ENCODE measurements at regions not wholly inside any gene's neighbourhood (a gene's known extent, or its start where the extent isn't known, plus 50 kb on each side); places are given as distances from the start of the nearest gene placed in this dataset.

DNA sequence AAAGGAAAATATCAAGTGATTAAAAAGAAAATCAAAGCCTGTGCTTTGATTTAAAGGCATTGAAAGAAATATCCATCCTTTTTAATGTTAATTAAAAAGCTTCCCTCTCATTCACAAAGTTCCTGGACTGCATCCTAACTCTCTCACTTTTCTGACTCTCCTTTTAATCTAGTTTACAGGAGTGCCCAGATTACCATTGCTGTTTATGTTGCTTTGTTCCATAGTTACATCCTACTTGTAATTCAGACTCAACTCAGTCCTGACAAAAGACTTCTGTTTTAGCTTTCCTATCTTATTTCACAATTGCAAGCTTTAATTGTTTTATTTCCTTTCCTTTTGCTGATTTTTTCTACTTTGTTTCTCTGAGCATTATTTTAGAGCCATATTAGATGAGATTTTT is 160.7 kb upstream of the DTNA start:
- TF ChIP-seq, protein P1, sequence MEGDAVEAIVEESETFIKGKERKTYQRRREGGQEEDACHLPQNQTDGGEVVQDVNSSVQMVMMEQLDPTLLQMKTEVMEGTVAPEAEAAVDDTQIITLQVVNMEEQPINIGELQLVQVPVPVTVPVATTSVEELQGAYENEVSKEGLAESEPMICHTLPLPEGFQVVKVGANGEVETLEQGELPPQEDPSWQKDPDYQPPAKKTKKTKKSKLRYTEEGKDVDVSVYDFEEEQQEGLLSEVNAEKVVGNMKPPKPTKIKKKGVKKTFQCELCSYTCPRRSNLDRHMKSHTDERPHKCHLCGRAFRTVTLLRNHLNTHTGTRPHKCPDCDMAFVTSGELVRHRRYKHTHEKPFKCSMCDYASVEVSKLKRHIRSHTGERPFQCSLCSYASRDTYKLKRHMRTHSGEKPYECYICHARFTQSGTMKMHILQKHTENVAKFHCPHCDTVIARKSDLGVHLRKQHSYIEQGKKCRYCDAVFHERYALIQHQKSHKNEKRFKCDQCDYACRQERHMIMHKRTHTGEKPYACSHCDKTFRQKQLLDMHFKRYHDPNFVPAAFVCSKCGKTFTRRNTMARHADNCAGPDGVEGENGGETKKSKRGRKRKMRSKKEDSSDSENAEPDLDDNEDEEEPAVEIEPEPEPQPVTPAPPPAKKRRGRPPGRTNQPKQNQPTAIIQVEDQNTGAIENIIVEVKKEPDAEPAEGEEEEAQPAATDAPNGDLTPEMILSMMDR (IDR thresholded peaks at IDR 0.05; ENCODE audit: insufficient read depth, low read depth, low read length, missing control alignments): no peak
- no peak overlapping the region for H3K4me3 ChIP-seq (ENCODE audit: low read depth, low read length)
- no peak for DNase-seq (ENCODE audit: low read depth)

DNA sequence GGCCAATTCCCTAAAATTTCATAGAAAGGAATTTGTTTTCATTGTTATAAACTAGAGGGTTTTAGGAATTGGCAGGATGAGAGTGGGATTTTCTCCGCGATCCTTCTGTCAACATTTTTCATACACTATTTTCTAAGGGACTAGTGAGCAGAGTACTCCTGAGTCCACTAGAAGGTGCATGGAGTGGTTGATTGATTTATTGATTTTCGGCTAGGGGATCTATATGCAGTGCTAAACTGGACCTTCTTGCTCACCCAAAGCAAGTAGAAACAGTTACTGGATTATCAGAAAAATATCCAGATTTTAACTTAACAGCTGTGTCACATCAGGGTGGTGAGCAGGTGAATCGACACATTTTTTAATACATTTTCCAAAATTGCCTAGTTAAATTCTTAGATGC is 159.9 kb upstream of the DTNA start:
- no peak for DNase-seq (ENCODE audit: low read depth)
- TF ChIP-seq, protein P1 (IDR thresholded peaks at IDR 0.05; ENCODE audit: insufficient read depth, low read depth, low read length, missing control alignments): no peak
- no peak overlapping the region for H3K4me3 ChIP-seq (ENCODE audit: low read depth, low read length)

DNA sequence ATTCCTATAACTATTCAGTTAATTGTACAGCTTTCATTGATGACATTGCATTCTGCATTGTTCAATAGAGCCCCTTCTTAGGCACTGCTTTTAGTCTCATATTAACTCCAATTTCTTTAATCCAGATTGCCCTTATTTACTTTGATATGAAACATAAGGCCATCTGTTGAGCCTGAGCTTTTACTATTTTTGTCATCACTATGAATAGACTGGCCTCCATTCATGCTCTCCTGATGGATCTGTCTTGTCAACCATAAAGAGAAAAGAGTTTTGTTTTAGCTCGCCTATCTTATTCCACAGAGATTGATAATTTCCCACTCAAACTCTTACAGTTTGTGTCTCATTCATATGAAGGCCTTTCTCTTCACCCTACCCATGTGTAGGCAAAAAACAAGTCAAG is 159.2 kb upstream of the DTNA start:
- TF ChIP-seq, protein P1 (IDR thresholded peaks at IDR 0.05; ENCODE audit: insufficient read depth, low read depth, low read length, missing control alignments): no peak

DNA sequence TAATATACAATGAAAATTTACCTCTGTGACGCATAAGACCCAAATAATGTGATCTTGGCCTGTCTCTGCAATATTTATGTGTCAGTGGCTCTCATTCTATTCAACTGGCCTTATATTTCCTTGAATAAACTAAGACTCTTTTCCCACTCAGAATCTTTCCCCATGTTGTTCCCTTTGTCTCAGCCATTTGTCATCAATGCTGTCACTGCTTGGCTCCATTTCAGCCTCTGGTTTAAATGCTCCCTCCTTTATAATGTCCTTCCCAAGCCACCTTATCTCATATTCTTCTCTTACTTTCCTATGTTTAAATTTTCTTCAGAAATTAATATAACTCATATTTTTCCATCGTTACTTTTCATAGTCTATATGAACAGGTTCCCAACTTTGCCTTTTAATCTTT is 158.3 kb upstream of the DTNA start:
- no peak for DNase-seq (ENCODE audit: low read depth)
- TF ChIP-seq, protein P1 (IDR thresholded peaks at IDR 0.05; ENCODE audit: insufficient read depth, low read depth, low read length, missing control alignments): no peak
- no peak overlapping the region for H3K4me3 ChIP-seq (ENCODE audit: low read depth, low read length)

More for the DNA sequence above, 159.2 kb upstream of the DTNA start:
- H3K4me3 ChIP-seq (ENCODE audit: low read depth, low read length): no peak overlapping the region
- no peak for DNase-seq (ENCODE audit: low read depth)

DNA sequence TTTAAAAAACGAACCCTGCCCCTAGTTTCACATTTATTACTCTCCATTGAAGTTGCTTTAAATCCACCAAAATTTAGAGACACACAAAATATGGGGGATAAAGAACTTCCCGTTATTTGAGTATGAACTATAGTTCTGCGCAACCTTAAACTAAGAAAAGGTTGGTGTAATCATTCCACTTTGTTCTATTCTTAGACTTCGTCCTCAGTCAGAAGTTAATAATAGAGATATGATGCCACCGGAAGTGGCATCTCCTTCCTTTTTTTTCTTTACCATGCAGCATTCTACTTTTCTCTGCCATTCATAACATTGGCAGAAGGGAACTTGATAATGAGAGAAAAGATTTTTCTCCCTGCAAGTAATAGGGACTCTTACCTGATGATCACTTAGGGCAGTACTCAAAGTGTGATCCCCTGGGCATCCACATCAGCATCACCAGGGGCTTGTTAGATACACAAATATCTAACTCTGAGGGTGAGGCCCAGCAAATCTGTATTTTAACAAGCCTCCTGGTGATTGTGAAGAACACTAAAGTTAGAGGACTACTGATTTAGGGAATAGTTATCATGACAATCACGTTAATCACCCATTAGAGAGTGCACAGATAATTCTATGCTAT is 147.7 kb upstream of the DTNA start:
- DNase-seq (ENCODE audit: low read depth): no peak
- TF ChIP-seq, protein P1 (IDR thresholded peaks at IDR 0.05; ENCODE audit: insufficient read depth, low read depth, low read length, missing control alignments): no peak
- H3K4me3 ChIP-seq (ENCODE audit: low read depth, low read length): no peak overlapping the region

DNA sequence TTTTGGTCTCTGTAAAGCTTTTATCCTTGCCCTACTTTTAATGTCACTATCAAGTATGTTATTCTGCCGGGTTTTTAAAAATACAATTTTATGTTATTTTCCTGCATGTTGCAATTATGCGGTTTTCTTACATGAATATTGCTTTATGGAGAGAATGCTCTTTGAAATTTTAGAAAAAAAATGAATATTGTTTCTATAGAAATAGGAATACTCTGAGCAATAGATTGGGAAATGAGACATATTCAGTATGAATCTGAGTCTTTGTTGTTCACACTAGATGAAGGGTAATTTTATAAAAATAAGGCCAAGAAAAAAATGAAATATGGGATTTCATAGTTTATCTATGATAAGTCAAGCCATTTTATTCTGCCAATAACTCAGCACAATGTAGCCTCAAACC is 142.2 kb upstream of the DTNA start:
- TF ChIP-seq, protein P1 (IDR thresholded peaks at IDR 0.05; ENCODE audit: insufficient read depth, low read depth, low read length, missing control alignments): no peak
- no peak for DNase-seq (ENCODE audit: low read depth)
- H3K4me3 ChIP-seq (ENCODE audit: low read depth, low read length): no peak overlapping the region

DNA sequence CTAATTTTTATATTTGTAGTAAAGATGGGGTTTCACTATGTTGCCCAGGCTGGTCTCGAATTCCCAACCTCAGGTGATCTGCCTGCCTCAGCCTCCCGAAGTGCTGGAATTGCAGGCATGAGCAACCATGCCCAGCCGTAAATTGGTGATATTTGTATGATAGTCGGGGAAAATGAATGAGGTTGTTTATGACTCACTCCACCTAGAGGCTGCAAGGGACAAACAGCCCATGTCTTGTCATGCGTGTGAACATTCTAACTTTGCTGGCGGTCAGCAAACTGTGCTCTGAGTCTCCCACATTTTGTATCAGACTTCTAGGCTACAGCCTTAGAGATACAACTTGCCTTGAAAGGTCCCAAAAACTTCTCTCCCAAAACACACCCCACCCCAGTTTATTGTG is 133.5 kb upstream of the DTNA start:
- H3K4me3 ChIP-seq (ENCODE audit: low read depth, low read length): no peak overlapping the region
- peak; percentile 17 for DNase-seq (ENCODE audit: low read depth)
- TF ChIP-seq, protein P1 (IDR thresholded peaks at IDR 0.05; ENCODE audit: insufficient read depth, low read depth, low read length, missing control alignments): no peak

Measured in GM12865 (cell line).